ENCODE measurements at regions not wholly inside any gene's neighbourhood (a gene's known extent, or its start where the extent isn't known, plus 50 kb on each side); places are given as distances from the start of the nearest gene placed in this dataset.

GRCh38 chr7:125506331-125506730 lies 576.7 kb upstream of the POT1 start:
- TF ChIP-seq RARB (CRISPR knock-in tag; IDR thresholded peaks at IDR 0.05) (no peak), ARNTL (CRISPR knock-in tag; IDR thresholded peaks at IDR 0.05; ENCODE audit: borderline replicate concordance, low read depth) (no peak), ZFP30 (CRISPR knock-in tag; IDR thresholded peaks at IDR 0.05) (no peak), ZNF565 (CRISPR knock-in tag; conservative IDR thresholded peaks at IDR 0.05; ENCODE audit: low read depth) (no peak), TCF4 (CRISPR knock-in tag; IDR thresholded peaks at IDR 0.05; ENCODE audit: borderline replicate concordance) (no peak)
